ENCODE measurements at regions not wholly inside any gene's neighbourhood (a gene's known extent, or its start where the extent isn't known, plus 50 kb on each side); places are given as distances from the start of the nearest gene placed in this dataset.
"Not testable (repeated sequence)": the region's sequence is repeated elsewhere in the genome, so short reads cannot be mapped to it uniquely, and the experiment has no call there.

- no peak for DNase-seq (ENCODE audit: low spot score)
These were observed 55.0 kb downstream of the FOXA2 start for GRCh38 chr20:22529150-22530019.

- DNase-seq (ENCODE audit: low spot score): no peak
These were observed 57.8 kb downstream of the FOXA2 start for GRCh38 chr20:22526512-22527012.

- DNase-seq (ENCODE audit: low spot score): no peak
These were observed 58.6 kb downstream of the FOXA2 start for GRCh38 chr20:22525821-22526220.

- no peak for DNase-seq (ENCODE audit: low spot score)
These were observed 59.1 kb downstream of the FOXA2 start for GRCh38 chr20:22525069-22525820.

- DNase-seq (ENCODE audit: low spot score): no peak
These were observed 59.9 kb downstream of the FOXA2 start for GRCh38 chr20:22524393-22525015.

GRCh38 chr20:22523499-22524392 is 60.6 kb downstream of the FOXA2 start:
- DNase-seq (ENCODE audit: low spot score): no peak

GRCh38 chr20:22523128-22523498 is 61.3 kb downstream of the FOXA2 start:
- no peak for DNase-seq (ENCODE audit: low spot score)

- DNase-seq (ENCODE audit: low spot score): no peak
These were observed 61.7 kb downstream of the FOXA2 start for GRCh38 chr20:22522701-22523100.

- not testable (repeated sequence) for DNase-seq (ENCODE audit: low spot score)
These were observed 62.4 kb downstream of the FOXA2 start for GRCh38 chr20:22521940-22522339.

- DNase-seq (ENCODE audit: low spot score): no peak
These were observed 64.0 kb downstream of the FOXA2 start for GRCh38 chr20:22520381-22520780.

GRCh38 chr20:22515264-22515663 is 69.1 kb downstream of the FOXA2 start:
- no peak for DNase-seq (ENCODE audit: low spot score)

- no peak for DNase-seq (ENCODE audit: low spot score)
These were observed 70.8 kb downstream of the FOXA2 start for GRCh38 chr20:22513574-22513973.

GRCh38 chr20:22512911-22513489 is 71.4 kb downstream of the FOXA2 start:
- DNase-seq (ENCODE audit: low spot score): no peak

- DNase-seq (ENCODE audit: low spot score): no peak
These were observed 72.1 kb downstream of the FOXA2 start for GRCh38 chr20:22511943-22512910.

GRCh38 chr20:22509843-22510147 is 74.6 kb downstream of the FOXA2 start:
- DNase-seq (ENCODE audit: low spot score): no peak

- no peak for DNase-seq (ENCODE audit: low spot score)
These were observed 75.1 kb downstream of the FOXA2 start for GRCh38 chr20:22509090-22509842.

- DNase-seq (ENCODE audit: low spot score): no peak
These were observed 75.9 kb downstream of the FOXA2 start for GRCh38 chr20:22508426-22508825.

GRCh38 chr20:22507240-22507961 is 77.0 kb downstream of the FOXA2 start:
- no peak for DNase-seq (ENCODE audit: low spot score)

GRCh38 chr20:22506827-22507226 is 77.5 kb downstream of the FOXA2 start:
- no peak for DNase-seq (ENCODE audit: low spot score)

Data from NAMALWA (cell line).